HCT116 (cell line): ENCODE measurements at regions not wholly inside any gene's neighbourhood (a gene's known extent, or its start where the extent isn't known, plus 50 kb on each side); places are given as distances from the start of the nearest gene placed in this dataset.

Source experiments
- CEBPB ChIP-seq: IDR thresholded peaks from 2 replicates; pipeline ENCODE4 v1.6.1; 2012; ENCODE audit warnings: low read depth
- EZH2 ChIP-seq: fragments of 200-600 bp; sonication (generic); IDR thresholded peaks from 2 replicates; pipeline ENCODE4 v1.6.1; 2017; ENCODE audit warnings: antibody characterized with exemption, mixed run types
- FOSL1 ChIP-seq: IDR thresholded peaks from 2 replicates; pipeline ENCODE4 v1.6.1; 2012; ENCODE audit warnings: low read depth
- POLR2A ChIP-seq: IDR thresholded peaks from 2 replicates; pipeline ENCODE4 v1.7.0; 2011; ENCODE audit warnings: borderline replicate concordance; ENCODE audit not compliant: insufficient read depth, insufficient read length; ENCODE audit errors: extremely low read depth
- POLR2AphosphoS5 ChIP-seq: IDR thresholded peaks from 2 replicates; pipeline ENCODE4 v1.6.1; 2011; ENCODE audit warnings: mild to moderate bottlenecking, low read depth, low read length, moderate library complexity
- RAD21 ChIP-seq: IDR thresholded peaks from 2 replicates; pipeline ENCODE4 v1.6.1; 2012; ENCODE audit warnings: low read depth, mild to moderate bottlenecking
- TCF7L2 ChIP-seq: IDR thresholded peaks from 2 replicates; pipeline ENCODE4 v1.7.0; 2011; ENCODE audit warnings: borderline replicate concordance, inconsistent platforms; ENCODE audit not compliant: insufficient read depth, insufficient read length; ENCODE audit errors: extremely low read depth
- YY1 ChIP-seq: IDR thresholded peaks from 2 replicates; pipeline ENCODE4 v1.6.1; 2011; ENCODE audit warnings: low read length, low read depth, moderate library complexity, mild to moderate bottlenecking; ENCODE audit not compliant: insufficient replicate concordance; ENCODE audit errors: extremely low read depth
- ZNF274 ChIP-seq: fragments of 200-500 bp; sonication (Bioruptor generic); IDR thresholded peaks from 2 replicates; pipeline ENCODE4 v1.6.1; 2014; ENCODE audit warnings: mild to moderate bottlenecking, low read depth, low read length, inconsistent platforms
- TF ChIP-seq, protein P1 (sequence below), 3 experiments: fragments of 200-600 bp in 1 of 3; sonication (generic) in 1 of 3; IDR thresholded peaks in 2 of 3; conservative IDR thresholded peaks in 1 of 3; 2 replicates each; pipeline ENCODE4 v1.5.1; 2012 to 2017; ENCODE audit warnings: low read depth in 2 of 3, low read length in 2 of 3, antibody characterized with exemption in 1 of 3, borderline replicate concordance in 1 of 3, control low read depth in 1 of 3, mild to moderate bottlenecking in 1 of 3, mixed read lengths in 1 of 3, mixed run types in 1 of 3, moderate library complexity in 1 of 3; ENCODE audit not compliant: insufficient read depth in 1 of 3
- TF ChIP-seq, protein P2 (sequence below): IDR thresholded peaks from 2 replicates; pipeline ENCODE4 v1.6.1; 2012

DNA sequence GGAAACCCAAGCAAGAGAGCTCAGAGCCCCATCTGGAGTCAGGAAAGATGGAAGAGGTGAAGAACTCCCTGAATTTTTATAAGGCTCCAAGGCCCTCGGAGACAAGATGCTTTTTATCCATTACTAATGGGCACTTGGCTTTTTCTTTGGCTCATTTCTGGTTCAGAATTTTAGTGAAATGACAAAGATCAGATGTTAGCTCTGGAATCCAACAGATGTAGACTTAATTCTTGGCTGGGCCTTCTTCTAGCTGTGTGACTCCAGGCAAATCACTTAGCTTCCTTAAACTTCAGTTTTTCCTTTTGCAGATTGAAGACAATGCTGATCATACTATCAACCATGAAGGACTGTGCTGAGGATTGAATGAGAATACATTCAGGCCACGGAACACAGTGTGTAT, 85.2 kb downstream of the HRH4 start:
- TF ChIP-seq POLR2A (no peak), EZH2 (no peak), FOSL1 (no peak), ZNF274 (no peak), YY1 (no peak), TCF7L2 (no peak), CEBPB (no peak), RAD21 (no peak), POLR2AphosphoS5 (no peak)
- TF ChIP-seq, protein P1, sequence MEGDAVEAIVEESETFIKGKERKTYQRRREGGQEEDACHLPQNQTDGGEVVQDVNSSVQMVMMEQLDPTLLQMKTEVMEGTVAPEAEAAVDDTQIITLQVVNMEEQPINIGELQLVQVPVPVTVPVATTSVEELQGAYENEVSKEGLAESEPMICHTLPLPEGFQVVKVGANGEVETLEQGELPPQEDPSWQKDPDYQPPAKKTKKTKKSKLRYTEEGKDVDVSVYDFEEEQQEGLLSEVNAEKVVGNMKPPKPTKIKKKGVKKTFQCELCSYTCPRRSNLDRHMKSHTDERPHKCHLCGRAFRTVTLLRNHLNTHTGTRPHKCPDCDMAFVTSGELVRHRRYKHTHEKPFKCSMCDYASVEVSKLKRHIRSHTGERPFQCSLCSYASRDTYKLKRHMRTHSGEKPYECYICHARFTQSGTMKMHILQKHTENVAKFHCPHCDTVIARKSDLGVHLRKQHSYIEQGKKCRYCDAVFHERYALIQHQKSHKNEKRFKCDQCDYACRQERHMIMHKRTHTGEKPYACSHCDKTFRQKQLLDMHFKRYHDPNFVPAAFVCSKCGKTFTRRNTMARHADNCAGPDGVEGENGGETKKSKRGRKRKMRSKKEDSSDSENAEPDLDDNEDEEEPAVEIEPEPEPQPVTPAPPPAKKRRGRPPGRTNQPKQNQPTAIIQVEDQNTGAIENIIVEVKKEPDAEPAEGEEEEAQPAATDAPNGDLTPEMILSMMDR (IDR thresholded peaks at IDR 0.05 in 2 of 3, conservative IDR thresholded peaks at IDR 0.05 in 1 of 3; ENCODE audit: borderline replicate concordance in 1 of 3, insufficient read depth in 1 of 3, low read depth in 2 of 3, low read length in 2 of 3), result no peak
- TF ChIP-seq, protein P2, sequence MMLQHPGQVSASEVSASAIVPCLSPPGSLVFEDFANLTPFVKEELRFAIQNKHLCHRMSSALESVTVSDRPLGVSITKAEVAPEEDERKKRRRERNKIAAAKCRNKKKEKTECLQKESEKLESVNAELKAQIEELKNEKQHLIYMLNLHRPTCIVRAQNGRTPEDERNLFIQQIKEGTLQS, result no peak
